Raji (cell line): ENCODE measurements at regions not wholly inside any gene's neighbourhood (a gene's known extent, or its start where the extent isn't known, plus 50 kb on each side); places are given as distances from the start of the nearest gene placed in this dataset.

Experiments used
- POLR2A ChIP-seq: IDR thresholded peaks from 2 replicates; pipeline ENCODE4 v1.6.1; 2011; ENCODE audit warnings: low read depth, low read length, control low read depth; ENCODE audit not compliant: insufficient read depth

GRCh38 chr17:47066841-47067682 is 88.0 kb upstream of the RPRML start:
- TF ChIP-seq POLR2A = peak; percentile 94

GRCh38 chr17:47066095-47066494 is 87.0 kb upstream of the RPRML start:
- no peak for TF ChIP-seq POLR2A

DNA sequence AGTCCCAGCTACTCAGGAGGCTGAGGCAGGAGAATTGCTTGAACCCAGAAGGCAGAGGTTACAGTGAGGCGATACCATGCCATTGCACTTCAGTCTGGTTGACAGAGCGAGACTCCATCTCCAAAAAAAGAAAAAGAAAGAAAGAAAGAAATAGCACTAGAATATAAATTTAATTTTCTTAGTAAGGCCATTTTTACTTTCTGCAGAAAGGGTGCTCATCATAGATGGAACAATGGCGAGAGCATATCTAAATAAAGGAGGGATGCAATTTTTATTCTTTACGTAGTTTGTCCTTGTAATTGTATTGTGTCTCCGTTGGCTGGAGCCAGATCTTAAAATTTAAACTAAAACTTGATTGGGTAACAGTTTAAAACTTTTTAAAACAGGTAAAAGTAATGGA is 85.6 kb upstream of the RPRML start:
- TF ChIP-seq POLR2A = no peak

GRCh38 chr17:47063475-47063874 is 84.4 kb upstream of the RPRML start:
- TF ChIP-seq POLR2A = no peak

GRCh38 chr17:47057830-47058229 is 78.8 kb upstream of the RPRML start:
- TF ChIP-seq POLR2A = no peak
